RWPE2 (cell line): ENCODE measurements at regions not wholly inside any gene's neighbourhood (a gene's known extent, or its start where the extent isn't known, plus 50 kb on each side); places are given as distances from the start of the nearest gene placed in this dataset.

Experiments used
- ATAC-seq: fragments of 200-7000 bp; cut with Tn5 transposase; 3 replicates; pipeline ENCODE4 v1.9.1; 2021; ENCODE audit warnings: low read depth
- DNase-seq: peaks from one replicate; pipeline ENCODE4 v3.0.0-alpha.2; 2020; ENCODE audit warnings: low spot score
- H3K27ac ChIP-seq: fragments of 450-650 bp; 2 replicates; pipeline ENCODE4 v1.5.1; 2017; ENCODE audit warnings: mild to moderate bottlenecking; ENCODE audit not compliant: poor library complexity, severe bottlenecking
- H3K27me3 ChIP-seq: fragments of 250-450 bp; sonication (Bioruptor Pico); 2 replicates; pipeline ENCODE4 v1.5.1; 2021; ENCODE audit warnings: mild to moderate bottlenecking, moderate library complexity; ENCODE audit not compliant: insufficient read depth, poor library complexity, severe bottlenecking
- H3K36me3 ChIP-seq: fragments of 250-450 bp; sonication (Bioruptor Pico); 2 replicates; pipeline ENCODE4 v1.5.1; 2020; ENCODE audit warnings: low read depth, mild to moderate bottlenecking, moderate library complexity
- H3K4me1 ChIP-seq: fragments of 250-450 bp; sonication (Bioruptor Pico); 2 replicates; pipeline ENCODE4 v1.5.1; 2021; ENCODE audit warnings: mild to moderate bottlenecking, moderate library complexity; ENCODE audit not compliant: insufficient read depth, poor library complexity, severe bottlenecking
- H3K4me3 ChIP-seq: fragments of 250-450 bp; sonication (Bioruptor Pico); 2 replicates; pipeline ENCODE4 v1.5.1; 2021; ENCODE audit warnings: mild to moderate bottlenecking, moderate library complexity; ENCODE audit not compliant: severe bottlenecking
- H3K9me3 ChIP-seq: fragments of 250-450 bp; sonication (Bioruptor Pico); 2 replicates; pipeline ENCODE4 v1.5.1; 2021; ENCODE audit warnings: mild to moderate bottlenecking, moderate library complexity; ENCODE audit not compliant: severe bottlenecking
- TF ChIP-seq, protein P1 (sequence below): fragments of 450-650 bp; IDR thresholded peaks from one replicate; pipeline ENCODE4 v1.5.1; 2017; ENCODE audit warnings: mild to moderate bottlenecking, moderate library complexity; ENCODE audit not compliant: poor library complexity, severe bottlenecking

- TF ChIP-seq, protein P1, sequence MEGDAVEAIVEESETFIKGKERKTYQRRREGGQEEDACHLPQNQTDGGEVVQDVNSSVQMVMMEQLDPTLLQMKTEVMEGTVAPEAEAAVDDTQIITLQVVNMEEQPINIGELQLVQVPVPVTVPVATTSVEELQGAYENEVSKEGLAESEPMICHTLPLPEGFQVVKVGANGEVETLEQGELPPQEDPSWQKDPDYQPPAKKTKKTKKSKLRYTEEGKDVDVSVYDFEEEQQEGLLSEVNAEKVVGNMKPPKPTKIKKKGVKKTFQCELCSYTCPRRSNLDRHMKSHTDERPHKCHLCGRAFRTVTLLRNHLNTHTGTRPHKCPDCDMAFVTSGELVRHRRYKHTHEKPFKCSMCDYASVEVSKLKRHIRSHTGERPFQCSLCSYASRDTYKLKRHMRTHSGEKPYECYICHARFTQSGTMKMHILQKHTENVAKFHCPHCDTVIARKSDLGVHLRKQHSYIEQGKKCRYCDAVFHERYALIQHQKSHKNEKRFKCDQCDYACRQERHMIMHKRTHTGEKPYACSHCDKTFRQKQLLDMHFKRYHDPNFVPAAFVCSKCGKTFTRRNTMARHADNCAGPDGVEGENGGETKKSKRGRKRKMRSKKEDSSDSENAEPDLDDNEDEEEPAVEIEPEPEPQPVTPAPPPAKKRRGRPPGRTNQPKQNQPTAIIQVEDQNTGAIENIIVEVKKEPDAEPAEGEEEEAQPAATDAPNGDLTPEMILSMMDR: no peak
- DNase-seq (no peak), ATAC-seq (no peak)
- Histone ChIP-seq H3K4me3 (no peak overlapping the region), H3K9me3 (no peaks in the 10 kb centered on the region), H3K27ac (no peak overlapping the region), H3K36me3 (no peaks in the 10 kb centered on the region), H3K4me1 (no peaks in the 10 kb centered on the region), H3K27me3 (no peaks in the 10 kb centered on the region)
These were observed 319.2 kb upstream of the CNTN5 start for GRCh38 chr11:98701541-98701940.

- DNase-seq (no peak), ATAC-seq (no peak)
- no peaks in the 10 kb centered on the region for H3K27me3 ChIP-seq
- H3K4me3 ChIP-seq: no peak overlapping the region
- H3K36me3 ChIP-seq: no peaks in the 10 kb centered on the region
- H3K27ac ChIP-seq: no peak overlapping the region
- no peaks in the 10 kb centered on the region for H3K9me3 ChIP-seq
- TF ChIP-seq, protein P1: no peak
- no peaks in the 10 kb centered on the region for H3K4me1 ChIP-seq
These were observed 316.8 kb upstream of the CNTN5 start for GRCh38 chr11:98703779-98704556.

- H3K27ac ChIP-seq: no peak overlapping the region
- H3K4me3 ChIP-seq: no peak overlapping the region
These were observed 310.7 kb upstream of the CNTN5 start for GRCh38 chr11:98710026-98710425.

DNA sequence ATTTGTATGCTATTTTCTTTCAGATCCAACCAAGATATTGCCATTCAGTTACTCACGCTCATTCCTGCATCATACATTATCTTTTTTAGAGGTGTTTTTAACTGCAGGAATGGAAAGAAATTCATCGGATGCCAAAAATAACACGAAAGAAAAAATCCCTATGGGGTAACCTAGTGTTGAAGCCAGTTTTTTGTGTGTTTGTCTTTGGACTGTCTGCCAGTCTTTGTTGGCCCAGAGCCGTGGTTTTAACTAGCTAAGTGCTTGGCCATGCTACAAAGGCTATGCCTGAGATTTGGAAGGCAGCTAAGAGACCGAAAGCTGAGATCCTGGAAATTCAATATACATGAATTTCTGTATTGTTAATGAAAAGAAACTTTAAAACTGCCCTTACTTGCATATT is 309.8 kb upstream of the CNTN5 start:
- TF ChIP-seq, protein P1: no peak
- ATAC-seq: no peak
- no peak overlapping the region for H3K27ac ChIP-seq
- no peaks in the 10 kb centered on the region for H3K27me3 ChIP-seq
- H3K4me3 ChIP-seq: no peak overlapping the region
- no peaks in the 10 kb centered on the region for H3K9me3 ChIP-seq
- DNase-seq: no peak
- no peaks in the 10 kb centered on the region for H3K4me1 ChIP-seq
- no peaks in the 10 kb centered on the region for H3K36me3 ChIP-seq

More at GRCh38 chr11:98710026-98710425, 310.7 kb upstream of the CNTN5 start:
- TF ChIP-seq, protein P1: no peak
- Histone ChIP-seq H3K9me3 (no peaks in the 10 kb centered on the region), H3K36me3 (no peaks in the 10 kb centered on the region), H3K4me1 (no peaks in the 10 kb centered on the region), H3K27me3 (no peaks in the 10 kb centered on the region)
- ATAC-seq: no peak
- no peak for DNase-seq

GRCh38 chr11:98720951-98721350 is 299.8 kb upstream of the CNTN5 start:
- DNase-seq: no peak
- no peak for ATAC-seq
- Histone ChIP-seq H3K4me3 (no peak overlapping the region), H3K36me3 (no peaks in the 10 kb centered on the region), H3K27ac (no peak overlapping the region), H3K9me3 (peaks cover 3% of the 10 kb centered on the region), H3K4me1 (no peaks in the 10 kb centered on the region), H3K27me3 (no peaks in the 10 kb centered on the region)
- TF ChIP-seq, protein P1: no peak
